WTC11 (cell line): ENCODE measurements at regions not wholly inside any gene's neighbourhood (a gene's known extent, or its start where the extent isn't known, plus 50 kb on each side); places are given as distances from the start of the nearest gene placed in this dataset.

Experiments used
- ATAC-seq: fragments of 200-7000 bp; cut with Tn5 transposase; 2 replicates; pipeline ENCODE4 v1.10.0; 2021; ENCODE audit warnings: mild to moderate bottlenecking, moderate library complexity
- CTCF ChIA-PET: fragments of 300-600 bp; sonication (Branson Sonifier 250); formaldehyde crosslinking; loops from one replicate; lab custom pipeline; 2021; ENCODE audit warnings: antibody characterized with exemption; lab: Charles Lee
- POLR2A ChIA-PET: fragments of 350-600 bp; sonication (Branson Sonifier 250); formaldehyde crosslinking; loops from one replicate; lab custom pipeline; 2021; ENCODE audit warnings: antibody characterized with exemption; lab: Charles Lee
- DNase-seq: peaks from one replicate; pipeline ENCODE4 v3.0.0; 2021; ENCODE audit warnings: low spot score
- H3K27ac Mint-ChIP-seq: 2 replicates; pipeline ENCODE4 v1.8.0; 2021; ENCODE audit warnings: mixed read lengths
- H3K27me3 Mint-ChIP-seq: 2 replicates; pipeline ENCODE4 v1.8.0; 2021; ENCODE audit warnings: low read depth, mild to moderate bottlenecking, moderate library complexity, mixed read lengths
- H3K36me3 Mint-ChIP-seq: 2 replicates; pipeline ENCODE4 v1.8.0; 2021; ENCODE audit warnings: mixed read lengths
- H3K4me1 Mint-ChIP-seq: 2 replicates; pipeline ENCODE4 v1.8.0; 2022; ENCODE audit warnings: mixed read lengths
- H3K4me3 Mint-ChIP-seq: 2 replicates; pipeline ENCODE4 v1.8.0; 2021; ENCODE audit warnings: mild to moderate bottlenecking, moderate library complexity, mixed read lengths
- H3K9me3 Mint-ChIP-seq: 2 replicates; pipeline ENCODE4 v1.8.0; 2021; ENCODE audit warnings: mixed read lengths
- CBFB ChIP-seq: sonication (generic); formaldehyde crosslinking; IDR thresholded peaks from 2 replicates; pipeline ENCODE4 v1.8.1; 2022; ENCODE audit warnings: mild to moderate bottlenecking, low read depth, missing genetic modification reagents
- CTCF ChIP-seq: fragments of 200-600 bp; IDR thresholded peaks from 2 replicates; pipeline ENCODE4 v1.8.0; 2022; ENCODE audit warnings: antibody characterized with exemption
- E2F1 ChIP-seq: sonication (generic); formaldehyde crosslinking; IDR thresholded peaks from 2 replicates; pipeline ENCODE4 v1.8.0; 2022; ENCODE audit warnings: mild to moderate bottlenecking, missing genetic modification reagents
- E2F5 ChIP-seq: sonication (generic); formaldehyde crosslinking; IDR thresholded peaks from 2 replicates; pipeline ENCODE4 v1.8.1; 2022; ENCODE audit warnings: mild to moderate bottlenecking, moderate library complexity, missing genetic modification reagents
- ELF4 ChIP-seq: sonication (generic); formaldehyde crosslinking; IDR thresholded peaks from 2 replicates; pipeline ENCODE4 v1.8.1; 2022; ENCODE audit warnings: low read depth, mild to moderate bottlenecking, moderate library complexity, missing genetic modification reagents
- EMX1 ChIP-seq: fragments of 250-450 bp; sonication (Bioruptor Pico); IDR thresholded peaks from 2 replicates; pipeline ENCODE4 v1.8.0; 2021; ENCODE audit warnings: mild to moderate bottlenecking
- ESRRA ChIP-seq: sonication (generic); formaldehyde crosslinking; IDR thresholded peaks from 2 replicates; pipeline ENCODE4 v1.8.1; 2022; ENCODE audit warnings: mild to moderate bottlenecking, missing genetic modification reagents, borderline replicate concordance
- FOXJ3 ChIP-seq: sonication (generic); formaldehyde crosslinking; IDR thresholded peaks from 2 replicates; pipeline ENCODE4 v1.9.0; 2021; ENCODE audit warnings: missing genetic modification reagents, mild to moderate bottlenecking, borderline replicate concordance
- FOXP1 ChIP-seq: sonication (generic); formaldehyde crosslinking; IDR thresholded peaks from 2 replicates; pipeline ENCODE4 v1.8.0; 2022; ENCODE audit warnings: missing genetic modification reagents, mild to moderate bottlenecking, moderate library complexity, borderline replicate concordance
- MYBL2 ChIP-seq: sonication (generic); formaldehyde crosslinking; IDR thresholded peaks from 2 replicates; pipeline ENCODE4 v1.8.1; 2023; ENCODE audit warnings: mild to moderate bottlenecking, moderate library complexity, missing genetic modification reagents
- NFE2L1 ChIP-seq: sonication (generic); formaldehyde crosslinking; IDR thresholded peaks from 2 replicates; pipeline ENCODE4 v1.8.1; 2023; ENCODE audit warnings: missing genetic modification reagents
- PRDM15 ChIP-seq: sonication (generic); formaldehyde crosslinking; IDR thresholded peaks from 2 replicates; pipeline ENCODE4 v1.8.0; 2022; ENCODE audit warnings: missing genetic modification reagents
- PRRX2 ChIP-seq: fragments of 250-450 bp; sonication (Bioruptor Pico); IDR thresholded peaks from 2 replicates; pipeline ENCODE4 v1.8.0; 2021; ENCODE audit warnings: mild to moderate bottlenecking
- RORB ChIP-seq: fragments of 250-450 bp; sonication (Bioruptor Pico); IDR thresholded peaks from 2 replicates; pipeline ENCODE4 v1.9.0; 2021; ENCODE audit warnings: mild to moderate bottlenecking
- SMAD4 ChIP-seq: sonication (generic); formaldehyde crosslinking; IDR thresholded peaks from 2 replicates; pipeline ENCODE4 v1.8.0; 2022; ENCODE audit warnings: mild to moderate bottlenecking, missing genetic modification reagents
- SOX15 ChIP-seq: fragments of 250-450 bp; sonication (Bioruptor Pico); IDR thresholded peaks from 2 replicates; pipeline ENCODE4 v1.9.0; 2021; ENCODE audit warnings: mild to moderate bottlenecking
- ZNF281 ChIP-seq: sonication (generic); formaldehyde crosslinking; IDR thresholded peaks from 2 replicates; pipeline ENCODE4 v1.8.0; 2023; ENCODE audit warnings: mild to moderate bottlenecking, missing genetic modification reagents
- ZNF425 ChIP-seq: fragments of 250-450 bp; sonication (Bioruptor Pico); conservative IDR thresholded peaks from 2 replicates; pipeline ENCODE4 v1.9.0; 2021; ENCODE audit warnings: mild to moderate bottlenecking

GRCh38 chr10:78253063-78253853 lies 219.6 kb downstream of the RPS24 start:
- CTCF ChIA-PET = no interaction called here
- Mint-ChIP-seq H3K36me3 (no peaks in the 10 kb centered on the region), H3K27me3 (no peaks in the 10 kb centered on the region), H3K9me3 (no peaks in the 10 kb centered on the region), H3K4me3 (no peak overlapping the region), H3K27ac (no peak overlapping the region), H3K4me1 (peaks cover 6% of the 10 kb centered on the region; the same call in 1 of the 2 replicates)
- POLR2A ChIA-PET = no interaction called here
- DNase-seq (no peak), ATAC-seq (no peak)
- TF ChIP-seq CBFB (no peak), E2F5 (CRISPR knock-in tag) (no peak), PRDM15 (CRISPR knock-in tag) (no peak), ZNF425 (no peak), FOXP1 (CRISPR knock-in tag) (no peak), RORB (no peak), EMX1 (CRISPR knock-in tag) (no peak), SOX15 (CRISPR knock-in tag) (no peak), FOXJ3 (CRISPR knock-in tag) (no peak), NFE2L1 (CRISPR knock-in tag) (no peak)

- peaks cover 6% of the 10 kb centered on the region; the same call in 1 of the 2 replicates for H3K4me1 Mint-ChIP-seq
- no peaks in the 10 kb centered on the region for H3K9me3 Mint-ChIP-seq
- CTCF ChIA-PET = interaction anchor here (1.1 kb wide), 1 partner anchor 22 kb away, joined by 3 read pairs; no protein-coding TSS in a partner anchor
- no peak for ATAC-seq
- DNase-seq = no peak
- no peak overlapping the region for H3K27ac Mint-ChIP-seq
- H3K4me3 Mint-ChIP-seq = no peak overlapping the region
- H3K27me3 Mint-ChIP-seq = no peaks in the 10 kb centered on the region
- POLR2A ChIA-PET = no interaction called here
- no peaks in the 10 kb centered on the region for H3K36me3 Mint-ChIP-seq
- no peak for TF ChIP-seq ZNF281
- TF ChIP-seq CTCF = no peak
- TF ChIP-seq EMX1 (CRISPR knock-in tag) = no peak
- TF ChIP-seq FOXJ3 (CRISPR knock-in tag) = no peak
- TF ChIP-seq E2F1 (CRISPR knock-in tag) = no peak
- TF ChIP-seq PRDM15 (CRISPR knock-in tag) = no peak
- no peak for TF ChIP-seq SMAD4
- TF ChIP-seq RORB = no peak
- no peak for TF ChIP-seq ELF4 (CRISPR knock-in tag)
- TF ChIP-seq MYBL2 = no peak
- TF ChIP-seq ESRRA = no peak
- TF ChIP-seq PRRX2 (CRISPR knock-in tag) = no peak
These were observed 220.3 kb downstream of the RPS24 start for GRCh38 chr10:78254013-78254412.
